IPS DF 4.7 (cell line): ENCODE measurements at regions not wholly inside any gene's neighbourhood (a gene's known extent, or its start where the extent isn't known, plus 50 kb on each side); places are given as distances from the start of the nearest gene placed in this dataset.

Experiments
- DNase-seq: peaks from one replicate; pipeline ENCODE4 v3.0.0-alpha.2; 2013; ENCODE audit warnings: low spot score; ENCODE audit errors: extremely low read depth

GRCh38 chr14:101365329-101366158 lies 195.8 kb upstream of the DIO3 start:
- no peak for DNase-seq

GRCh38 chr14:101367421-101368261 lies 193.7 kb upstream of the DIO3 start:
- no peak for DNase-seq

- no peak for DNase-seq
Observed at GRCh38 chr14:101368629-101369028, 192.7 kb upstream of the DIO3 start.

- DNase-seq = no peak
Observed at GRCh38 chr14:101369194-101369915, 191.9 kb upstream of the DIO3 start.

- no peak for DNase-seq
Observed at GRCh38 chr14:101369916-101370592, 191.2 kb upstream of the DIO3 start.

- no peak for DNase-seq
Observed at GRCh38 chr14:101370593-101371569, 190.4 kb upstream of the DIO3 start.

- no peak for DNase-seq
Observed at GRCh38 chr14:101371799-101372793, 189.2 kb upstream of the DIO3 start.

- no peak for DNase-seq
Observed at GRCh38 chr14:101372894-101373620, 188.2 kb upstream of the DIO3 start.

GRCh38 chr14:101373690-101374295 lies 187.5 kb upstream of the DIO3 start:
- no peak for DNase-seq

GRCh38 chr14:101374373-101375338 lies 186.6 kb upstream of the DIO3 start:
- no peak for DNase-seq

- DNase-seq = no peak
Observed at GRCh38 chr14:101377069-101377468, 184.2 kb upstream of the DIO3 start.

- no peak for DNase-seq
Observed at GRCh38 chr14:101379842-101380241, 181.5 kb upstream of the DIO3 start.

GRCh38 chr14:101380512-101380911 lies 180.8 kb upstream of the DIO3 start:
- DNase-seq = no peak

GRCh38 chr14:101380940-101381339 lies 180.4 kb upstream of the DIO3 start:
- no peak for DNase-seq

GRCh38 chr14:101383737-101384338 lies 177.5 kb upstream of the DIO3 start:
- DNase-seq = no peak

GRCh38 chr14:101394374-101394773 lies 166.9 kb upstream of the DIO3 start:
- no peak for DNase-seq
